ENCODE measurements at regions not wholly inside any gene's neighbourhood (a gene's known extent, or its start where the extent isn't known, plus 50 kb on each side); places are given as distances from the start of the nearest gene placed in this dataset.

- Mint-ChIP-seq H3K4me3 (no peak overlapping the region), H3K27ac (no peak overlapping the region), H3K36me3 (ENCODE audit: low read depth) (no peaks in the 10 kb centered on the region)
Observed at GRCh38 chr6:4381381-4381780, 246.0 kb upstream of the ECI2 start.

GRCh38 chr6:4380881-4381281, 245.5 kb upstream of the ECI2 start:
- H3K27me3 Mint-ChIP-seq (ENCODE audit: low read depth): no peaks in the 10 kb centered on the region
- H3K4me1 Mint-ChIP-seq (ENCODE audit: low read depth): no peaks in the 10 kb centered on the region

More at GRCh38 chr6:4381381-4381780, 246.0 kb upstream of the ECI2 start:
- Mint-ChIP-seq H3K27me3 (ENCODE audit: low read depth) (no peaks in the 10 kb centered on the region), H3K9me3 (peaks cover 47% of the 10 kb centered on the region), H3K4me1 (ENCODE audit: low read depth) (no peaks in the 10 kb centered on the region)

GRCh38 chr6:4379958-4380357, 244.6 kb upstream of the ECI2 start:
- Mint-ChIP-seq H3K27me3 (ENCODE audit: low read depth) (no peaks in the 10 kb centered on the region), H3K4me1 (ENCODE audit: low read depth) (no peaks in the 10 kb centered on the region), H3K9me3 (peaks cover 40% of the 10 kb centered on the region), H3K4me3 (no peak overlapping the region), H3K27ac (no peak overlapping the region), H3K36me3 (ENCODE audit: low read depth) (no peaks in the 10 kb centered on the region)

More at GRCh38 chr6:4380881-4381281, 245.5 kb upstream of the ECI2 start:
- Mint-ChIP-seq H3K36me3 (ENCODE audit: low read depth) (no peaks in the 10 kb centered on the region), H3K4me3 (no peak overlapping the region), H3K9me3 (peaks cover 47% of the 10 kb centered on the region), H3K27ac (no peak overlapping the region)

GRCh38 chr6:4378319-4378996, 243.1 kb upstream of the ECI2 start:
- Mint-ChIP-seq H3K27ac (no peak overlapping the region), H3K4me1 (ENCODE audit: low read depth) (no peaks in the 10 kb centered on the region), H3K9me3 (peaks cover 25% of the 10 kb centered on the region), H3K36me3 (ENCODE audit: low read depth) (no peaks in the 10 kb centered on the region), H3K4me3 (no peak overlapping the region), H3K27me3 (ENCODE audit: low read depth) (no peaks in the 10 kb centered on the region)

- Mint-ChIP-seq H3K4me3 (no peak overlapping the region), H3K27ac (no peak overlapping the region), H3K9me3 (peaks cover 16% of the 10 kb centered on the region), H3K4me1 (ENCODE audit: low read depth) (no peaks in the 10 kb centered on the region), H3K36me3 (ENCODE audit: low read depth) (no peaks in the 10 kb centered on the region), H3K27me3 (ENCODE audit: low read depth) (no peaks in the 10 kb centered on the region)
Observed at GRCh38 chr6:4377603-4378002, 242.2 kb upstream of the ECI2 start.

GRCh38 chr6:4374216-4374615, 238.8 kb upstream of the ECI2 start:
- H3K4me1 Mint-ChIP-seq (ENCODE audit: low read depth): no peaks in the 10 kb centered on the region
- no peaks in the 10 kb centered on the region for H3K36me3 Mint-ChIP-seq (ENCODE audit: low read depth)
- H3K4me3 Mint-ChIP-seq: no peak overlapping the region
- no peak overlapping the region for H3K27ac Mint-ChIP-seq
- H3K9me3 Mint-ChIP-seq: no peaks in the 10 kb centered on the region
- no peaks in the 10 kb centered on the region for H3K27me3 Mint-ChIP-seq (ENCODE audit: low read depth)

- H3K36me3 Mint-ChIP-seq (ENCODE audit: low read depth): no peaks in the 10 kb centered on the region
- H3K9me3 Mint-ChIP-seq: no peaks in the 10 kb centered on the region
- no peak overlapping the region for H3K27ac Mint-ChIP-seq
- H3K27me3 Mint-ChIP-seq (ENCODE audit: low read depth): no peaks in the 10 kb centered on the region
- H3K4me1 Mint-ChIP-seq (ENCODE audit: low read depth): no peaks in the 10 kb centered on the region
- H3K4me3 Mint-ChIP-seq: no peak overlapping the region
Observed at GRCh38 chr6:4372866-4373265, 237.5 kb upstream of the ECI2 start.

GRCh38 chr6:4371207-4371921, 236.0 kb upstream of the ECI2 start:
- Mint-ChIP-seq H3K27me3 (ENCODE audit: low read depth) (no peaks in the 10 kb centered on the region), H3K4me3 (no peak overlapping the region), H3K36me3 (ENCODE audit: low read depth) (no peaks in the 10 kb centered on the region), H3K27ac (no peak overlapping the region), H3K9me3 (no peaks in the 10 kb centered on the region), H3K4me1 (ENCODE audit: low read depth) (no peaks in the 10 kb centered on the region)

- no peak overlapping the region for H3K4me3 Mint-ChIP-seq
- no peaks in the 10 kb centered on the region for H3K9me3 Mint-ChIP-seq
- H3K27me3 Mint-ChIP-seq (ENCODE audit: low read depth): no peaks in the 10 kb centered on the region
- H3K27ac Mint-ChIP-seq: no peak overlapping the region
- H3K36me3 Mint-ChIP-seq (ENCODE audit: low read depth): no peaks in the 10 kb centered on the region
- no peaks in the 10 kb centered on the region for H3K4me1 Mint-ChIP-seq (ENCODE audit: low read depth)
Observed at GRCh38 chr6:4370066-4370465, 234.7 kb upstream of the ECI2 start.

- H3K36me3 Mint-ChIP-seq (ENCODE audit: low read depth): no peaks in the 10 kb centered on the region
- H3K9me3 Mint-ChIP-seq: no peaks in the 10 kb centered on the region
- H3K4me1 Mint-ChIP-seq (ENCODE audit: low read depth): no peaks in the 10 kb centered on the region
- H3K4me3 Mint-ChIP-seq: no peak overlapping the region
- H3K27me3 Mint-ChIP-seq (ENCODE audit: low read depth): no peaks in the 10 kb centered on the region
- no peak overlapping the region for H3K27ac Mint-ChIP-seq
Observed at GRCh38 chr6:4369616-4370015, 234.2 kb upstream of the ECI2 start.

- H3K27me3 Mint-ChIP-seq (ENCODE audit: low read depth): no peaks in the 10 kb centered on the region
- no peak overlapping the region for H3K4me3 Mint-ChIP-seq
- no peaks in the 10 kb centered on the region for H3K9me3 Mint-ChIP-seq
Observed at GRCh38 chr6:4368649-4369048, 233.3 kb upstream of the ECI2 start.

GRCh38 chr6:4367643-4368042, 232.3 kb upstream of the ECI2 start:
- H3K36me3 Mint-ChIP-seq (ENCODE audit: low read depth): no peaks in the 10 kb centered on the region
- no peaks in the 10 kb centered on the region for H3K4me1 Mint-ChIP-seq (ENCODE audit: low read depth)
- no peaks in the 10 kb centered on the region for H3K9me3 Mint-ChIP-seq
- no peak overlapping the region for H3K27ac Mint-ChIP-seq
- no peak overlapping the region for H3K4me3 Mint-ChIP-seq
- H3K27me3 Mint-ChIP-seq (ENCODE audit: low read depth): no peaks in the 10 kb centered on the region

More at GRCh38 chr6:4368649-4369048, 233.3 kb upstream of the ECI2 start:
- no peak overlapping the region for H3K27ac Mint-ChIP-seq
- no peaks in the 10 kb centered on the region for H3K36me3 Mint-ChIP-seq (ENCODE audit: low read depth)
- no peaks in the 10 kb centered on the region for H3K4me1 Mint-ChIP-seq (ENCODE audit: low read depth)

GRCh38 chr6:4366635-4367395, 231.4 kb upstream of the ECI2 start:
- H3K36me3 Mint-ChIP-seq (ENCODE audit: low read depth): no peaks in the 10 kb centered on the region
- H3K27ac Mint-ChIP-seq: no peak overlapping the region
- no peaks in the 10 kb centered on the region for H3K9me3 Mint-ChIP-seq
- H3K4me1 Mint-ChIP-seq (ENCODE audit: low read depth): no peaks in the 10 kb centered on the region
- H3K27me3 Mint-ChIP-seq (ENCODE audit: low read depth): no peaks in the 10 kb centered on the region
- H3K4me3 Mint-ChIP-seq: no peak overlapping the region

- Mint-ChIP-seq H3K9me3 (no peaks in the 10 kb centered on the region), H3K27me3 (ENCODE audit: low read depth) (no peaks in the 10 kb centered on the region), H3K27ac (no peak overlapping the region), H3K4me1 (ENCODE audit: low read depth) (no peaks in the 10 kb centered on the region), H3K4me3 (no peak overlapping the region), H3K36me3 (ENCODE audit: low read depth) (no peaks in the 10 kb centered on the region)
Observed at GRCh38 chr6:4365686-4366085, 230.3 kb upstream of the ECI2 start.

- H3K9me3 Mint-ChIP-seq: no peaks in the 10 kb centered on the region
Observed at GRCh38 chr6:4364711-4365110, 229.3 kb upstream of the ECI2 start.

More at GRCh38 chr6:4364711-4365110, 229.3 kb upstream of the ECI2 start:
- no peak overlapping the region for H3K4me3 Mint-ChIP-seq
- H3K27me3 Mint-ChIP-seq (ENCODE audit: low read depth): no peaks in the 10 kb centered on the region
- no peak overlapping the region for H3K27ac Mint-ChIP-seq
- no peaks in the 10 kb centered on the region for H3K36me3 Mint-ChIP-seq (ENCODE audit: low read depth)
- no peaks in the 10 kb centered on the region for H3K4me1 Mint-ChIP-seq (ENCODE audit: low read depth)
